GM19468 (cell line): ENCODE measurements at regions not wholly inside any gene's neighbourhood (a gene's known extent, or its start where the extent isn't known, plus 50 kb on each side); places are given as distances from the start of the nearest gene placed in this dataset.

Source experiments
- ATAC-seq: cut with Tn5 transposase; IDR thresholded peaks from one replicate; pipeline ENCODE4 v1.9.1; 2021; ENCODE audit warnings: mild to moderate bottlenecking, moderate library complexity, moderate number of reproducible peaks; ENCODE audit not compliant: unreplicated experiment; ENCODE audit errors: extremely low read depth

GRCh38 chrX:129193357-129193756, 329.9 kb downstream of the SMARCA1 start:
- ATAC-seq, result no peak

- ATAC-seq, result no peak
Measured at GRCh38 chrX:129188231-129188630, 335.1 kb downstream of the SMARCA1 start.

GRCh38 chrX:129176710-129177109, 346.6 kb downstream of the SMARCA1 start:
- ATAC-seq, result no peak

GRCh38 chrX:129161108-129161507, 362.2 kb downstream of the SMARCA1 start:
- ATAC-seq, result no peak

GRCh38 chrX:129158505-129158904, 364.8 kb downstream of the SMARCA1 start:
- ATAC-seq, result no peak

- no peak for ATAC-seq
Measured at GRCh38 chrX:129145840-129146272, 377.4 kb downstream of the SMARCA1 start.

- ATAC-seq, result no peak
Measured at GRCh38 chrX:129145385-129145784, 377.9 kb downstream of the SMARCA1 start.

- ATAC-seq, result no peak
Measured at GRCh38 chrX:129144172-129145038, 378.9 kb downstream of the SMARCA1 start.

- ATAC-seq, result no peak
Measured at GRCh38 chrX:129139837-129140598, 383.3 kb downstream of the SMARCA1 start.

- ATAC-seq, result no peak
Measured at GRCh38 chrX:129125122-129125914, 398.0 kb downstream of the SMARCA1 start.

- no peak for ATAC-seq
Measured at GRCh38 chrX:129123795-129124194, 399.5 kb downstream of the SMARCA1 start.

GRCh38 chrX:129116676-129117470, 406.4 kb downstream of the SMARCA1 start:
- ATAC-seq, result no peak

- no peak for ATAC-seq
Measured at GRCh38 chrX:129115935-129116334, 407.4 kb downstream of the SMARCA1 start.

- no peak for ATAC-seq
Measured at GRCh38 chrX:129115104-129115503, 408.2 kb downstream of the SMARCA1 start.

GRCh38 chrX:129111081-129111798, 412.1 kb downstream of the SMARCA1 start:
- ATAC-seq, result no peak

GRCh38 chrX:129108936-129109335, 414.4 kb downstream of the SMARCA1 start:
- no peak for ATAC-seq

- no peak for ATAC-seq
Measured at GRCh38 chrX:129099207-129099606, 424.1 kb downstream of the SMARCA1 start.

- no peak for ATAC-seq
Measured at GRCh38 chrX:129097668-129098067, 425.6 kb downstream of the SMARCA1 start.

GRCh38 chrX:129093706-129094105, 429.6 kb downstream of the SMARCA1 start:
- no peak for ATAC-seq
